Stomach (tissue), 4 donors: ENCODE measurements at regions not wholly inside any gene's neighbourhood (a gene's known extent, or its start where the extent isn't known, plus 50 kb on each side); places are given as distances from the start of the nearest gene placed in this dataset.

Experiments
- CTCF ChIP-seq, 7 experiments: fragments of 450-650 bp in 4 of 7; fragments of 200-600 bp in 3 of 7; sonication (generic) in 3 of 7; IDR thresholded peaks; one replicate each; pipeline ENCODE4 v1.5.1; 2016 to 2019; ENCODE audit warnings: antibody characterized with exemption in 7 of 7, control low read depth in 2 of 7, mild to moderate bottlenecking in 1 of 7
- EP300 ChIP-seq: sonication (generic); formaldehyde crosslinking; IDR thresholded peaks from one replicate; pipeline ENCODE4 v1.6.1; 2017; ENCODE audit warnings: antibody characterized with exemption
- POLR2AphosphoS5 ChIP-seq, 3 donors: sonication (generic); formaldehyde crosslinking; IDR thresholded peaks; one replicate each; pipeline ENCODE4 v1.6.1; 2016; ENCODE audit warnings: antibody characterized with exemption in 3 of 3

GRCh38 chrX:39501822-39502221 lies 595.9 kb downstream of the BCOR start:
- TF ChIP-seq EP300 (no peak), CTCF (IDR thresholded peaks at IDR 0.05) (no peak), POLR2AphosphoS5 (IDR thresholded peaks at IDR 0.05) (no peak)
